ENCODE measurements at regions not wholly inside any gene's neighbourhood (a gene's known extent, or its start where the extent isn't known, plus 50 kb on each side); places are given as distances from the start of the nearest gene placed in this dataset.

DNA sequence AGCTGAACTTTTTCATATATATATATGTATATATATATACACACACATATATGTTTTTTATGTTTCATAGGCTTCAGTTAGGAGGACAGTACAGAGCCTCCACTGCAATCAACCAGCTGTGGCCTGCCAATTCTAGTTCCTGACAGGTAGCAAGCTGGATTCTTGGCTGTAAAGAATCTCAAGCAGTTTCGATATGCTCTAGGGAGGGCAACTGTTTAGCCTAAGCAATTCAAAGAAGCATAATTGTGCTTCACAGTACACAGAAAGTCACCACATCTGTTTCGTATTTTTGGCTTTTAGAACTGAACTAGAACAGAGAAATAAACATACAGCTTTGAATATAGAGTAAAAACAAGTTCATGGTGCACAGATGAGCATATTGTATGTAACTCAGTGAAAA lies 152.4 kb upstream of the ARRDC3 start:
- no peak for TF ChIP-seq POLR2A (IDR thresholded peaks at IDR 0.05; ENCODE audit: extremely low read depth, insufficient read length)
- no peak for TF ChIP-seq MYC (IDR thresholded peaks at IDR 0.05; ENCODE audit: low read depth, low read length)
- TF ChIP-seq, protein P1, sequence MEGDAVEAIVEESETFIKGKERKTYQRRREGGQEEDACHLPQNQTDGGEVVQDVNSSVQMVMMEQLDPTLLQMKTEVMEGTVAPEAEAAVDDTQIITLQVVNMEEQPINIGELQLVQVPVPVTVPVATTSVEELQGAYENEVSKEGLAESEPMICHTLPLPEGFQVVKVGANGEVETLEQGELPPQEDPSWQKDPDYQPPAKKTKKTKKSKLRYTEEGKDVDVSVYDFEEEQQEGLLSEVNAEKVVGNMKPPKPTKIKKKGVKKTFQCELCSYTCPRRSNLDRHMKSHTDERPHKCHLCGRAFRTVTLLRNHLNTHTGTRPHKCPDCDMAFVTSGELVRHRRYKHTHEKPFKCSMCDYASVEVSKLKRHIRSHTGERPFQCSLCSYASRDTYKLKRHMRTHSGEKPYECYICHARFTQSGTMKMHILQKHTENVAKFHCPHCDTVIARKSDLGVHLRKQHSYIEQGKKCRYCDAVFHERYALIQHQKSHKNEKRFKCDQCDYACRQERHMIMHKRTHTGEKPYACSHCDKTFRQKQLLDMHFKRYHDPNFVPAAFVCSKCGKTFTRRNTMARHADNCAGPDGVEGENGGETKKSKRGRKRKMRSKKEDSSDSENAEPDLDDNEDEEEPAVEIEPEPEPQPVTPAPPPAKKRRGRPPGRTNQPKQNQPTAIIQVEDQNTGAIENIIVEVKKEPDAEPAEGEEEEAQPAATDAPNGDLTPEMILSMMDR (IDR thresholded peaks at IDR 0.05; ENCODE audit: low read depth, low read length) = no peak
- TF ChIP-seq, protein P2, sequence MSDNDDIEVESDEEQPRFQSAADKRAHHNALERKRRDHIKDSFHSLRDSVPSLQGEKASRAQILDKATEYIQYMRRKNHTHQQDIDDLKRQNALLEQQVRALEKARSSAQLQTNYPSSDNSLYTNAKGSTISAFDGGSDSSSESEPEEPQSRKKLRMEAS (IDR thresholded peaks at IDR 0.05; ENCODE audit: low read depth, low read length) = no peak
- no peak overlapping the region for H3K4me3 ChIP-seq (ENCODE audit: low read depth, low read length)
- no peak for DNase-seq (ENCODE audit: low read depth)

GRCh38 chr5:91534332-91534731 lies 151.2 kb upstream of the ARRDC3 start:
- H3K4me3 ChIP-seq (ENCODE audit: low read depth, low read length) = no peak overlapping the region
- DNase-seq (ENCODE audit: low read depth) = no peak
- TF ChIP-seq POLR2A (IDR thresholded peaks at IDR 0.05; ENCODE audit: extremely low read depth, insufficient read length) (no peak), MYC (IDR thresholded peaks at IDR 0.05; ENCODE audit: low read depth, low read length) (no peak)
- TF ChIP-seq, protein P2 (IDR thresholded peaks at IDR 0.05; ENCODE audit: low read depth, low read length) = no peak
- TF ChIP-seq, protein P1 (IDR thresholded peaks at IDR 0.05; ENCODE audit: low read depth, low read length) = no peak

DNA sequence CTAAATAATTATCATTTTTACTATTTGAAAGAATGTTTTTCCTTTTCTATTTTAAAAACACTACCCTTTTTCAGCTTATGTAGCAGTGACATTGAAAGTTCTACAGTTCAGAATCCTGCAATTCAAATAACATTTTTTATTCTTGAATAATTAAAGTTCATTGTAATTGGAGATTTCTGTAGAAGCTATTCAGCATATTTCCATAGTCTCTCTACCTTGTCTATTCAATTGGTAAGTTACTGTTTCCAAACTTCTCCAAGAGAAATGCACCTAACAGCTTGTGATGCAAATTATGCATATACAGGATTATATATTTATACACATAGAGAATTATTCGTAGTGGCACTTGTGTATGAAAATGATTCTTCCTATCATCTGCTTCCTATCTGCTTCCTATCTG lies 149.7 kb upstream of the ARRDC3 start:
- no peak for TF ChIP-seq MYC (IDR thresholded peaks at IDR 0.05; ENCODE audit: low read depth, low read length)
- TF ChIP-seq, protein P2 (IDR thresholded peaks at IDR 0.05; ENCODE audit: low read depth, low read length) = no peak
- TF ChIP-seq, protein P1 (IDR thresholded peaks at IDR 0.05; ENCODE audit: low read depth, low read length) = no peak
- no peak for TF ChIP-seq POLR2A (IDR thresholded peaks at IDR 0.05; ENCODE audit: extremely low read depth, insufficient read length)
- DNase-seq (ENCODE audit: low read depth) = no peak
- H3K4me3 ChIP-seq (ENCODE audit: low read depth, low read length) = no peak overlapping the region

DNA sequence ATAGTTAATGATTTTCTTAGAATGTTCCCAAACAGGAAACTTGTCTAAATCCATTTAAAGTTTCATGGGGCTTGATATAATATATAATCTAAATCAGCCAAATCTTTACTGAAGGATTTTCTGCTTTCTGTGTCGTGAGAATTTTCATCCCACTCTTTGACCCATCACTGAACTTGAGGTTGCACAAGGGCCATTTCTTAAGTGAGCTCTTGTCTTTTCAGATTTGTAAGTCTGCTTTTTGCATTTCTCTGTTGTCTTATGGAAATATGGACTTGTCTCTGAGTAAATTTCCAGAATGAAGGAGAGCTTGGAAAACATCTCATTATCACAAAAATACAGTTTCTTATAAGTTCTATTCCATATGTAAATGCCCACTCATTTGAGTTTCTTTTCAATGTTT lies 149.2 kb upstream of the ARRDC3 start:
- no peak for DNase-seq (ENCODE audit: low read depth)
- no peak for TF ChIP-seq POLR2A (IDR thresholded peaks at IDR 0.05; ENCODE audit: extremely low read depth, insufficient read length)
- no peak overlapping the region for H3K4me3 ChIP-seq (ENCODE audit: low read depth, low read length)

DNA sequence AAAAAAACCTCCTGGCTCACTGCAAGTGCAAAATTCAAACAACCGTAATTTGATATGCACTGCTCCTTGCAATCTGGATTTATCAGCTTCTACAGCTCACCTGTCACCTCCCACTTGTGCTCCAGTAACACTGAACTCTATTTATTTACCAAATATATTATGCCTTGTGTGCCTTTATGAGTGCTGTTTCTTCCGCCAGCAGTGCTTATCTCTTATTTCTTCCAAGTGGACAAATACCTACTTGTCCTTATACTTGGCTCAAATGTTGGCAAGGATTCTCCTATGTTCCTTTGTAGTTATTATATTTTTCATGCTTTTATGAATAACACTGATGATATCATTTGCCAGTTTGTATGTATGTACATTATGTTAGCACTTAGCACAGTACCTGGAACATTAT lies 145.7 kb upstream of the ARRDC3 start:
- no peak for DNase-seq (ENCODE audit: low read depth)
- H3K4me3 ChIP-seq (ENCODE audit: low read depth, low read length) = no peak overlapping the region
- TF ChIP-seq, protein P1 (IDR thresholded peaks at IDR 0.05; ENCODE audit: low read depth, low read length) = no peak
- TF ChIP-seq POLR2A (IDR thresholded peaks at IDR 0.05; ENCODE audit: extremely low read depth, insufficient read length) (no peak), MYC (IDR thresholded peaks at IDR 0.05; ENCODE audit: low read depth, low read length) (no peak)
- TF ChIP-seq, protein P2 (IDR thresholded peaks at IDR 0.05; ENCODE audit: low read depth, low read length) = no peak

- DNase-seq (ENCODE audit: low read depth) = no peak
- TF ChIP-seq POLR2A (IDR thresholded peaks at IDR 0.05; ENCODE audit: extremely low read depth, insufficient read length) (no peak), MYC (IDR thresholded peaks at IDR 0.05; ENCODE audit: low read depth, low read length) (no peak)
- H3K4me3 ChIP-seq (ENCODE audit: low read depth, low read length) = no peak overlapping the region
These were observed 138.7 kb upstream of the ARRDC3 start for GRCh38 chr5:91521785-91522184.

- TF ChIP-seq, protein P2 (IDR thresholded peaks at IDR 0.05; ENCODE audit: low read depth, low read length) = no peak
- TF ChIP-seq, protein P1 (IDR thresholded peaks at IDR 0.05; ENCODE audit: low read depth, low read length) = no peak
- TF ChIP-seq MYC (IDR thresholded peaks at IDR 0.05; ENCODE audit: low read depth, low read length) = no peak
- TF ChIP-seq POLR2A (IDR thresholded peaks at IDR 0.05; ENCODE audit: extremely low read depth, insufficient read length) = no peak
- no peak for DNase-seq (ENCODE audit: low read depth)
- H3K4me3 ChIP-seq (ENCODE audit: low read depth, low read length) = no peak overlapping the region
These were observed 138.2 kb upstream of the ARRDC3 start for GRCh38 chr5:91521334-91521733.

Data from NB4 (cell line).